ENCODE measurements at regions not wholly inside any gene's neighbourhood (a gene's known extent, or its start where the extent isn't known, plus 50 kb on each side); places are given as distances from the start of the nearest gene placed in this dataset.
"Not testable (repeated sequence)": the region's sequence is repeated elsewhere in the genome, so short reads cannot be mapped to it uniquely, and the experiment has no call there.

- TF ChIP-seq POLR2AphosphoS5, POLR2A, CTCF (IDR thresholded peaks at IDR 0.05): not testable (repeated sequence)
These were observed 202.3 kb downstream of the NPIPB11 start for GRCh38 chr16:29203933-29204805.

Data from transverse colon (tissue), 4 donors.